ENCODE measurements at regions not wholly inside any gene's neighbourhood (a gene's known extent, or its start where the extent isn't known, plus 50 kb on each side); places are given as distances from the start of the nearest gene placed in this dataset.

DNA sequence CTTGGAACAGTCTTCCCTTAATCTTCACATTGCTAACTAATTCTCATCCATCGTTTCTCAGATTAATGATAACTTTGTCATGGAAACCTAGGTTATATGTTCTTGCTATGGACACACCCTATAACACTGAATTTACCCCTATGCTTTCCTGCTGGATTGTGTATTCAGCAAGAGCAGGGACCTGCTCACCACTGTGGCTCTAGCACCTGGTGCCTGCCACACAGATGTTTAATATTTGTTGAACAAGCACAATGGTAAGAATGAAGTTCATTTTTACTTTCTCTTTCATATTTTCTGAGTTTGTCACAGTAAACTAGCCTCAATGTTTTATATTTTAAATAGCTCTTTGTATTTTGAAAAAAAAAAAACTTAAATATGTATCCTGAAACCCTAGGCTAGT, 734.0 kb upstream of the DIAPH2 start:
- TF ChIP-seq CTCF (conservative IDR thresholded peaks at IDR 0.05 in 1 of 2, IDR thresholded peaks at IDR 0.05 in 1 of 2; ENCODE audit: extremely low read depth in 1 of 2, insufficient read depth in 1 of 2, low read depth in 1 of 2, low read length in 2 of 2) (no peak), EZH2 (IDR thresholded peaks at IDR 0.05; ENCODE audit: borderline replicate concordance, low read length) (no peak)
